Transverse colon (tissue), 4 donors: ENCODE measurements at regions not wholly inside any gene's neighbourhood (a gene's known extent, or its start where the extent isn't known, plus 50 kb on each side); places are given as distances from the start of the nearest gene placed in this dataset.
"Not testable (repeated sequence)": the region's sequence is repeated elsewhere in the genome, so short reads cannot be mapped to it uniquely, and the experiment has no call there.

Experiments used
- DNase-seq: peaks from one replicate; pipeline ENCODE4 v3.0.0-alpha.2; 2019
- H3K27ac ChIP-seq, 4 donors: fragments of 200-600 bp; sonication (generic); 2 replicates each; pipeline ENCODE4 v1.5.1; 2016 to 2018; ENCODE audit warnings: inconsistent platforms in 4 of 4
- H3K27me3 ChIP-seq: fragments of 200-600 bp; sonication (generic); 2 replicates; pipeline ENCODE4 v1.5.1; 2017; ENCODE audit warnings: inconsistent platforms
- H3K36me3 ChIP-seq, 4 donors: fragments of 200-600 bp; sonication (generic); 2 replicates each; pipeline ENCODE4 v1.5.1; 2017 to 2019; ENCODE audit warnings: inconsistent platforms in 4 of 4
- H3K4me1 ChIP-seq, 4 donors: fragments of 200-600 bp; sonication (generic); 2 replicates each; pipeline ENCODE4 v1.5.1; 2017 to 2020; ENCODE audit warnings: inconsistent platforms in 4 of 4
- H3K4me3 ChIP-seq, 4 donors: fragments of 200-600 bp; sonication (generic); 1 replicate in 1 of 4; 2 replicates in 3 of 4; pipeline versions ENCODE4 v1.5.1 to v1.6.1; 2017 to 2019; ENCODE audit warnings: inconsistent platforms in 4 of 4
- H3K9me3 ChIP-seq, 2 donors: fragments of 200-600 bp; sonication (generic); 2 replicates each; pipeline ENCODE4 v1.5.1; 2017 to 2019; ENCODE audit warnings: inconsistent platforms in 2 of 2
- CTCF ChIP-seq, 5 experiments: fragments of 200-600 bp in 3 of 5; fragments of 450-650 bp in 2 of 5; sonication (generic) in 3 of 5; IDR thresholded peaks; 1 replicate in 2 of 5; 2 replicates in 3 of 5; pipeline ENCODE4 v1.5.1; 2016 to 2017; ENCODE audit warnings: antibody characterized with exemption in 5 of 5, inconsistent platforms in 3 of 5, mild to moderate bottlenecking in 2 of 5, moderate library complexity in 1 of 5
- EP300 ChIP-seq: sonication (generic); formaldehyde crosslinking; IDR thresholded peaks from one replicate; pipeline ENCODE4 v1.6.1; 2017; ENCODE audit warnings: antibody characterized with exemption, low read depth
- POLR2A ChIP-seq: fragments of 450-650 bp; IDR thresholded peaks from one replicate; pipeline ENCODE4 v1.6.1; 2016; ENCODE audit warnings: antibody characterized with exemption, mild to moderate bottlenecking, moderate library complexity
- POLR2AphosphoS5 ChIP-seq, 3 donors: sonication (generic); formaldehyde crosslinking; IDR thresholded peaks; one replicate each; pipeline ENCODE4 v1.6.1; 2016; ENCODE audit warnings: antibody characterized with exemption in 3 of 3
- WGBS, 2 donors: methylation state at CpG; one replicate each; pipeline ENCODE4 v1.1.5; 2018; ENCODE audit warnings: low coverage in 1 of 2; 5-methylcytosine and 5-hydroxymethylcytosine counted together
- in situ Hi-C, 4 donors: fragments of 200-750 bp; cut with MboI; loops; one replicate each; pipeline versions ENCODE4 v1.15.0 to v1.15.1; 2017; ENCODE audit warnings: low sequenced_read_pairs in 3 of 4, low pct_ligation_motif_present in 1 of 4, low pct_unique_long_range_greater_than_20kb in 1 of 4
- intact Hi-C: fragments of 100-400 bp; cut with DNase I; formaldehyde crosslinking; loops from one replicate; pipeline ENCODE4 v1.15.1; 2023; ENCODE audit warnings: low total_unique reads

GRCh38 chr18:28729321-28729720, 552.4 kb upstream of the CDH2 start:
- TF ChIP-seq CTCF (IDR thresholded peaks at IDR 0.05) (no peak), POLR2AphosphoS5 (IDR thresholded peaks at IDR 0.05) (no peak), POLR2A (no peak), EP300 (no peak)
- Histone ChIP-seq H3K27me3 (no peaks in the 10 kb centered on the region), H3K36me3 (no peaks in the 10 kb centered on the region), H3K9me3 (no peaks in the 10 kb centered on the region), H3K4me1 (no peaks in the 10 kb centered on the region), H3K27ac (no peak overlapping the region), H3K4me3 (no peak overlapping the region)
- intact Hi-C loops (no loop called here), in situ Hi-C loops (no loop called here)
- no peak for DNase-seq
- 58 to 75% methylated on average over 1 of the region's 1 CpG for WGBS, 2 donors

GRCh38 chr18:28728891-28729290, 552.0 kb upstream of the CDH2 start:
- no peaks in the 10 kb centered on the region for H3K4me1 ChIP-seq
- intact Hi-C loops (no loop called here), in situ Hi-C loops (no loop called here)
- H3K27me3 ChIP-seq: no peaks in the 10 kb centered on the region
- no peaks in the 10 kb centered on the region for H3K36me3 ChIP-seq
- 0 to 30% methylated on average over 1 to 2 of the region's 2 CpGs for WGBS, 2 donors
- TF ChIP-seq POLR2AphosphoS5 (IDR thresholded peaks at IDR 0.05): no peak
- TF ChIP-seq POLR2A: no peak
- TF ChIP-seq CTCF (IDR thresholded peaks at IDR 0.05): no peak
- TF ChIP-seq EP300: no peak
- no peak overlapping the region for H3K4me3 ChIP-seq
- H3K27ac ChIP-seq: no peak overlapping the region
- no peak for DNase-seq
- no peaks in the 10 kb centered on the region for H3K9me3 ChIP-seq

GRCh38 chr18:28727189-28727588, 550.3 kb upstream of the CDH2 start:
- in situ Hi-C loops, H3K27ac ChIP-seq, H3K9me3 ChIP-seq, intact Hi-C loops, DNase-seq, H3K36me3 ChIP-seq, H3K4me1 ChIP-seq, H3K27me3 ChIP-seq, H3K4me3 ChIP-seq: not testable (repeated sequence)
- WGBS, 2 donors: 80% methylated on average over 4 of the region's 4 CpGs; no CpG with 5 or more reads in 1 of the 2 donors

- WGBS, 2 donors: 53 to 73% methylated on average over 2 of the region's 2 CpGs
- no peaks in the 10 kb centered on the region for H3K4me1 ChIP-seq
- H3K9me3 ChIP-seq: no peaks in the 10 kb centered on the region
- H3K27me3 ChIP-seq: no peaks in the 10 kb centered on the region
- no peaks in the 10 kb centered on the region for H3K36me3 ChIP-seq
- H3K27ac ChIP-seq: no peak overlapping the region
- H3K4me3 ChIP-seq: no peak overlapping the region
- intact Hi-C loops: no loop called here
- DNase-seq: no peak
- in situ Hi-C loops: no loop called here
- TF ChIP-seq CTCF (IDR thresholded peaks at IDR 0.05): no peak
- no peak for TF ChIP-seq POLR2A
- no peak for TF ChIP-seq EP300
- TF ChIP-seq POLR2AphosphoS5 (IDR thresholded peaks at IDR 0.05): no peak
These were observed 548.9 kb upstream of the CDH2 start for GRCh38 chr18:28725876-28726275.

GRCh38 chr18:28723506-28723905, 546.6 kb upstream of the CDH2 start:
- no peaks in the 10 kb centered on the region for H3K9me3 ChIP-seq
- H3K36me3 ChIP-seq: no peaks in the 10 kb centered on the region
- 70 to 89% methylated on average over 2 of the region's 2 CpGs for WGBS, 2 donors
- no peak overlapping the region for H3K4me3 ChIP-seq
- H3K27ac ChIP-seq: no peak overlapping the region
- intact Hi-C loops: no loop called here
- in situ Hi-C loops: no loop called here
- H3K4me1 ChIP-seq: no peaks in the 10 kb centered on the region
- no peaks in the 10 kb centered on the region for H3K27me3 ChIP-seq
- TF ChIP-seq POLR2AphosphoS5 (IDR thresholded peaks at IDR 0.05) (no peak), POLR2A (no peak), EP300 (no peak), CTCF (IDR thresholded peaks at IDR 0.05) (no peak)
- DNase-seq: no peak
